ENCODE measurements at regions not wholly inside any gene's neighbourhood (a gene's known extent, or its start where the extent isn't known, plus 50 kb on each side); places are given as distances from the start of the nearest gene placed in this dataset.

DNA sequence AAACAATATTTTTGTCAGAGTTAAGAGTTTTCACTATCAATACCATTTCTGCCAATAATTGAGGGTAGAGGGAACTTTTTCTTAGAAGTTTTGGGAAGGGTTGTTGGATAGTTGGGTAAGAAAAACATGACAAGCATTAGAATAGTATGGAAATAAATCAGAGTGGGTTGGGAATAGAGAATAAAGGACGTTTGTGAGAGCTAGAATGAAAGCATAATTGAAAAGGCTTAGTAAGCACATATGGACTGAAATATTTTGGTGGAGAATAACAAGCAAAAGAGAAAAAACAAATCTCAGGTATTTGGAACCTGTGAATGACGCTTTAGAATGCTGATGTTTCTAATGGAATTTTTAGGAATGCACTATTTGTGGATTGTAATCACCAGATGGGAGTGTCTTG is 262.9 kb upstream of the EDIL3 start:
- TF ChIP-seq, protein P1, sequence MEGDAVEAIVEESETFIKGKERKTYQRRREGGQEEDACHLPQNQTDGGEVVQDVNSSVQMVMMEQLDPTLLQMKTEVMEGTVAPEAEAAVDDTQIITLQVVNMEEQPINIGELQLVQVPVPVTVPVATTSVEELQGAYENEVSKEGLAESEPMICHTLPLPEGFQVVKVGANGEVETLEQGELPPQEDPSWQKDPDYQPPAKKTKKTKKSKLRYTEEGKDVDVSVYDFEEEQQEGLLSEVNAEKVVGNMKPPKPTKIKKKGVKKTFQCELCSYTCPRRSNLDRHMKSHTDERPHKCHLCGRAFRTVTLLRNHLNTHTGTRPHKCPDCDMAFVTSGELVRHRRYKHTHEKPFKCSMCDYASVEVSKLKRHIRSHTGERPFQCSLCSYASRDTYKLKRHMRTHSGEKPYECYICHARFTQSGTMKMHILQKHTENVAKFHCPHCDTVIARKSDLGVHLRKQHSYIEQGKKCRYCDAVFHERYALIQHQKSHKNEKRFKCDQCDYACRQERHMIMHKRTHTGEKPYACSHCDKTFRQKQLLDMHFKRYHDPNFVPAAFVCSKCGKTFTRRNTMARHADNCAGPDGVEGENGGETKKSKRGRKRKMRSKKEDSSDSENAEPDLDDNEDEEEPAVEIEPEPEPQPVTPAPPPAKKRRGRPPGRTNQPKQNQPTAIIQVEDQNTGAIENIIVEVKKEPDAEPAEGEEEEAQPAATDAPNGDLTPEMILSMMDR (IDR thresholded peaks at IDR 0.05), result no peak
- TF ChIP-seq POLR2A (IDR thresholded peaks at IDR 0.05) (no peak), POLR2AphosphoS5 (IDR thresholded peaks at IDR 0.05; ENCODE audit: insufficient read depth in 1 of 2, low read depth in 1 of 2) (no peak)
